Progenitor cell of endocrine pancreas (in vitro differentiated cells): ENCODE measurements at regions not wholly inside any gene's neighbourhood (a gene's known extent, or its start where the extent isn't known, plus 50 kb on each side); places are given as distances from the start of the nearest gene placed in this dataset.

Experiments
- DNase-seq: peaks from one replicate; pipeline ENCODE4 v3.0.0; 2021; ENCODE audit warnings: low spot score; ENCODE audit not compliant: unreplicated experiment
- H3K27ac Mint-ChIP-seq: 2 replicates; pipeline ENCODE4 v1.8.0; 2021; ENCODE audit warnings: mild to moderate bottlenecking, moderate library complexity, mixed read lengths
- H3K27me3 Mint-ChIP-seq: 2 replicates; pipeline ENCODE4 v1.8.0; 2021; ENCODE audit warnings: mixed read lengths
- H3K36me3 Mint-ChIP-seq: 2 replicates; pipeline ENCODE4 v1.8.0; 2022; ENCODE audit warnings: mixed read lengths; ENCODE audit not compliant: insufficient read depth
- H3K4me1 Mint-ChIP-seq: 2 replicates; pipeline ENCODE4 v1.8.0; 2021; ENCODE audit warnings: low read depth, mixed read lengths
- H3K4me3 Mint-ChIP-seq: 2 replicates; pipeline ENCODE4 v1.8.0; 2021; ENCODE audit warnings: low read depth, mild to moderate bottlenecking, moderate library complexity, mixed read lengths
- H3K9me3 Mint-ChIP-seq: 2 replicates; pipeline ENCODE4 v1.8.0; 2021; ENCODE audit warnings: low read depth, mixed read lengths
- TF ChIP-seq, protein P1 (sequence below): fragments of 200-600 bp; sonication (generic); IDR thresholded peaks from one replicate; pipeline ENCODE4 v1.5.0; 2021; ENCODE audit warnings: antibody characterized with exemption, mild to moderate bottlenecking; ENCODE audit not compliant: unreplicated experiment

GRCh38 chr2:58740426-58740825 lies 499.3 kb upstream of the FANCL start:
- TF ChIP-seq, protein P1, sequence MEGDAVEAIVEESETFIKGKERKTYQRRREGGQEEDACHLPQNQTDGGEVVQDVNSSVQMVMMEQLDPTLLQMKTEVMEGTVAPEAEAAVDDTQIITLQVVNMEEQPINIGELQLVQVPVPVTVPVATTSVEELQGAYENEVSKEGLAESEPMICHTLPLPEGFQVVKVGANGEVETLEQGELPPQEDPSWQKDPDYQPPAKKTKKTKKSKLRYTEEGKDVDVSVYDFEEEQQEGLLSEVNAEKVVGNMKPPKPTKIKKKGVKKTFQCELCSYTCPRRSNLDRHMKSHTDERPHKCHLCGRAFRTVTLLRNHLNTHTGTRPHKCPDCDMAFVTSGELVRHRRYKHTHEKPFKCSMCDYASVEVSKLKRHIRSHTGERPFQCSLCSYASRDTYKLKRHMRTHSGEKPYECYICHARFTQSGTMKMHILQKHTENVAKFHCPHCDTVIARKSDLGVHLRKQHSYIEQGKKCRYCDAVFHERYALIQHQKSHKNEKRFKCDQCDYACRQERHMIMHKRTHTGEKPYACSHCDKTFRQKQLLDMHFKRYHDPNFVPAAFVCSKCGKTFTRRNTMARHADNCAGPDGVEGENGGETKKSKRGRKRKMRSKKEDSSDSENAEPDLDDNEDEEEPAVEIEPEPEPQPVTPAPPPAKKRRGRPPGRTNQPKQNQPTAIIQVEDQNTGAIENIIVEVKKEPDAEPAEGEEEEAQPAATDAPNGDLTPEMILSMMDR, result no peak
- Mint-ChIP-seq H3K9me3 (peaks cover 5% of the 10 kb centered on the region), H3K4me1 (no peaks in the 10 kb centered on the region), H3K27ac (no peak overlapping the region), H3K27me3 (no peaks in the 10 kb centered on the region), H3K4me3 (no peak overlapping the region), H3K36me3 (no peaks in the 10 kb centered on the region)
- DNase-seq, result no peak

DNA sequence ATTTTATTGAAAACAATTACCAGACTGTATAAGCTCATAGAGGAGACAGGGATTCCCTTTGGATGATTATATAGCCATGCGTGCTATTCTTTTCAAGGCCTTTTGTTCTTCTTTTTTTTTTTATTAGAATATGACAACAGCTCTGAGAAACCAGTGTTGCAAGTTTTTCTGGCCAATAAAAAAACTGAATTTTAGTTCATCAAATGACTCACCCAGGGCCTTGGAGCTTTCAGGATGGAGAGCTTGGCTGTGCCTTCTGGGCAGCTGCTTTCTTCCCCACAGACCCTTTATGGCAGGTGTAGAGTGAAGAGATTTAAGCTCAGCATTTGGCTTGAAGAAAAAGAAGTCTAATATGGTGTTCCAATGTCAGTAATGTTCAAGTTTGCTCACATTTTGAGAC lies 497.9 kb upstream of the FANCL start:
- no peak overlapping the region for H3K27ac Mint-ChIP-seq
- no peaks in the 10 kb centered on the region for H3K36me3 Mint-ChIP-seq
- no peak for DNase-seq
- H3K9me3 Mint-ChIP-seq, result no peaks in the 10 kb centered on the region
- TF ChIP-seq, protein P1, result no peak
- H3K4me1 Mint-ChIP-seq, result no peaks in the 10 kb centered on the region
- no peak overlapping the region for H3K4me3 Mint-ChIP-seq
- no peaks in the 10 kb centered on the region for H3K27me3 Mint-ChIP-seq

- no peak for DNase-seq
- H3K36me3 Mint-ChIP-seq, result no peaks in the 10 kb centered on the region
- no peak overlapping the region for H3K27ac Mint-ChIP-seq
- H3K4me1 Mint-ChIP-seq, result no peaks in the 10 kb centered on the region
- H3K9me3 Mint-ChIP-seq, result no peaks in the 10 kb centered on the region
- TF ChIP-seq, protein P1, result no peak
- H3K4me3 Mint-ChIP-seq, result no peak overlapping the region
- H3K27me3 Mint-ChIP-seq, result no peaks in the 10 kb centered on the region
These were observed 493.2 kb upstream of the FANCL start for GRCh38 chr2:58734365-58734764.

GRCh38 chr2:58732999-58733398 lies 491.9 kb upstream of the FANCL start:
- H3K9me3 Mint-ChIP-seq, result no peaks in the 10 kb centered on the region
- TF ChIP-seq, protein P1, result no peak
- H3K4me1 Mint-ChIP-seq, result no peaks in the 10 kb centered on the region
- H3K27ac Mint-ChIP-seq, result no peak overlapping the region
- DNase-seq, result no peak
- H3K36me3 Mint-ChIP-seq, result no peaks in the 10 kb centered on the region
- H3K27me3 Mint-ChIP-seq, result no peaks in the 10 kb centered on the region
- H3K4me3 Mint-ChIP-seq, result no peak overlapping the region

- TF ChIP-seq, protein P1, result no peak
- no peaks in the 10 kb centered on the region for H3K27me3 Mint-ChIP-seq
- no peaks in the 10 kb centered on the region for H3K9me3 Mint-ChIP-seq
- no peaks in the 10 kb centered on the region for H3K36me3 Mint-ChIP-seq
- no peak for DNase-seq
- no peaks in the 10 kb centered on the region for H3K4me1 Mint-ChIP-seq
- H3K4me3 Mint-ChIP-seq, result no peak overlapping the region
- H3K27ac Mint-ChIP-seq, result no peak overlapping the region
These were observed 490.4 kb upstream of the FANCL start for GRCh38 chr2:58731488-58731869.
